H9 (cell line): ENCODE measurements at regions not wholly inside any gene's neighbourhood (a gene's known extent, or its start where the extent isn't known, plus 50 kb on each side); places are given as distances from the start of the nearest gene placed in this dataset.

Source experiments
- DNase-seq: peaks from one replicate; pipeline ENCODE4 v3.0.0-alpha.2; 2017
- H2AFZ ChIP-seq: one replicate; pipeline ENCODE4 v1.6.1; 2013; ENCODE audit warnings: mild to moderate bottlenecking, low read length, control low read depth, moderate library complexity
- H2AK5ac ChIP-seq: 2 replicates; pipeline ENCODE4 v1.6.1; 2013; ENCODE audit warnings: low read length, control low read depth, mixed read lengths; ENCODE audit not compliant: insufficient read length
- H2BK120ac ChIP-seq: one replicate; pipeline ENCODE4 v1.6.1; 2013; ENCODE audit warnings: low read depth, mild to moderate bottlenecking, low read length, control low read depth, inconsistent platforms; ENCODE audit not compliant: poor library complexity, severe bottlenecking
- H2BK12ac ChIP-seq: 2 replicates; pipeline ENCODE4 v1.6.1; 2013; ENCODE audit warnings: low read length, control low read depth, mixed read lengths, low read depth; ENCODE audit not compliant: insufficient read length
- H2BK15ac ChIP-seq: 2 replicates; pipeline ENCODE4 v1.6.1; 2013; ENCODE audit warnings: low read depth, low read length, control low read depth
- H2BK20ac ChIP-seq: one replicate; pipeline ENCODE4 v1.6.1; 2013; ENCODE audit warnings: low read depth, mild to moderate bottlenecking, low read length, control low read depth, inconsistent platforms; ENCODE audit not compliant: poor library complexity, severe bottlenecking
- H2BK5ac ChIP-seq: 2 replicates; pipeline ENCODE4 v1.6.1; 2013; ENCODE audit warnings: low read length, control low read depth, mixed read lengths; ENCODE audit not compliant: insufficient read length
- H3K14ac ChIP-seq: 2 replicates; pipeline ENCODE4 v1.6.1; 2013; ENCODE audit warnings: low read length, control low read depth; ENCODE audit not compliant: insufficient read depth
- H3K18ac ChIP-seq: 2 replicates; pipeline ENCODE4 v1.6.1; 2013; ENCODE audit warnings: low read depth, mild to moderate bottlenecking, mixed read lengths, low read length, control low read depth; ENCODE audit not compliant: insufficient read length
- H3K23ac ChIP-seq: 2 replicates; pipeline ENCODE4 v1.6.1; 2013; ENCODE audit warnings: low read length, control low read depth, mixed read lengths, low read depth; ENCODE audit not compliant: insufficient read length
- H3K23me2 ChIP-seq: 2 replicates; pipeline ENCODE4 v1.6.1; 2013; ENCODE audit warnings: low read depth, mild to moderate bottlenecking, mixed read lengths, low read length, control low read depth; ENCODE audit not compliant: insufficient read length, poor library complexity, severe bottlenecking
- H3K27ac ChIP-seq: 2 replicates; pipeline ENCODE4 v1.5.1; 2013; ENCODE audit warnings: low read length, control low read depth, mixed read lengths, low read depth; ENCODE audit not compliant: insufficient read length
- H3K27me3 ChIP-seq: 2 replicates; pipeline ENCODE4 v1.6.1; 2013; ENCODE audit warnings: low read length, control low read depth, inconsistent platforms; ENCODE audit not compliant: insufficient read depth
- H3K4ac ChIP-seq: 2 replicates; pipeline ENCODE4 v1.6.1; 2013; ENCODE audit warnings: low read depth, mild to moderate bottlenecking, control low read depth, inconsistent platforms, low read length, moderate library complexity
- H3K4me1 ChIP-seq: 2 replicates; pipeline ENCODE4 v1.6.1; 2013; ENCODE audit warnings: low read length, control low read depth, inconsistent platforms; ENCODE audit not compliant: insufficient read depth
- H3K4me2 ChIP-seq: 2 replicates; pipeline ENCODE4 v1.6.1; 2013; ENCODE audit warnings: low read length, control low read depth, mixed read lengths; ENCODE audit not compliant: insufficient read length, insufficient read depth
- H3K56ac ChIP-seq: 2 replicates; pipeline ENCODE4 v1.6.1; 2013; ENCODE audit warnings: low read depth, mild to moderate bottlenecking, mixed read lengths, low read length, control low read depth; ENCODE audit not compliant: insufficient read length
- H3K79me1 ChIP-seq: 2 replicates; pipeline ENCODE4 v1.6.1; 2013; ENCODE audit warnings: low read depth, mild to moderate bottlenecking, moderate library complexity, low read length, control low read depth, inconsistent platforms; ENCODE audit not compliant: insufficient read depth, poor library complexity, severe bottlenecking
- H3K79me2 ChIP-seq: 2 replicates; pipeline ENCODE4 v1.6.1; 2013; ENCODE audit warnings: low read length, control low read depth, inconsistent platforms; ENCODE audit not compliant: insufficient read depth
- H3K9ac ChIP-seq: 2 replicates; pipeline ENCODE4 v1.6.1; 2013; ENCODE audit warnings: low read length, control low read depth, mixed read lengths; ENCODE audit not compliant: insufficient read length; ENCODE audit errors: extremely low read depth
- H3K9me3 ChIP-seq: one replicate; pipeline ENCODE4 v1.6.1; 2013; ENCODE audit warnings: low read depth, low read length, inconsistent platforms; ENCODE audit not compliant: control insufficient read depth
- H3T11ph ChIP-seq: one replicate; pipeline ENCODE4 v1.6.1; 2013; ENCODE audit warnings: mild to moderate bottlenecking, low read length, control low read depth, inconsistent platforms
- H4K20me1 ChIP-seq: one replicate; pipeline ENCODE4 v1.6.1; 2013; ENCODE audit not compliant: control insufficient read depth, insufficient read length, insufficient read depth
- H4K5ac ChIP-seq: 2 replicates; pipeline ENCODE4 v1.6.1; 2013; ENCODE audit warnings: low read depth, mild to moderate bottlenecking, mixed read lengths, low read length, control low read depth; ENCODE audit not compliant: insufficient read length
- H4K8ac ChIP-seq: replicated peaks from 2 replicates; pipeline ENCODE4 v1.6.1; 2013; ENCODE audit warnings: low read length, control low read depth, mixed read lengths, low read depth; ENCODE audit not compliant: insufficient read length
- H4K91ac ChIP-seq: 2 replicates; pipeline ENCODE4 v1.6.1; 2013; ENCODE audit warnings: low read depth, mild to moderate bottlenecking, moderate library complexity, mixed read lengths, low read length, control low read depth; ENCODE audit not compliant: insufficient read length
- H3K27ac Mint-ChIP-seq, 3 experiments: 2 replicates in 2 of 3; 3 replicates in 1 of 3; pipeline ENCODE4 v1.8.0; 2020 to 2021; ENCODE audit warnings: mixed read lengths in 3 of 3, mild to moderate bottlenecking in 1 of 3, moderate library complexity in 1 of 3
- H3K27me3 Mint-ChIP-seq: 2 replicates; pipeline ENCODE4 v1.8.0; 2021; ENCODE audit warnings: low read depth, mild to moderate bottlenecking, moderate library complexity, mixed read lengths
- H3K36me3 Mint-ChIP-seq, 3 experiments: 2 replicates in 2 of 3; 3 replicates in 1 of 3; pipeline ENCODE4 v1.8.0; 2020 to 2021; ENCODE audit warnings: low read depth in 3 of 3, mixed read lengths in 3 of 3; ENCODE audit not compliant: insufficient read depth in 1 of 3
- H3K4me1 Mint-ChIP-seq, 2 experiments: 2 replicates each; pipeline ENCODE4 v1.8.0; 2020; ENCODE audit warnings: mixed read lengths in 2 of 2
- H3K4me3 Mint-ChIP-seq, 2 experiments: 2 replicates in 1 of 2; 3 replicates in 1 of 2; pipeline ENCODE4 v1.8.0; 2020 to 2021; ENCODE audit warnings: mild to moderate bottlenecking in 2 of 2, mixed read lengths in 2 of 2, moderate library complexity in 1 of 2
- H3K9me3 Mint-ChIP-seq, 2 experiments: 2 replicates in 1 of 2; 3 replicates in 1 of 2; pipeline ENCODE4 v1.8.0; 2020; ENCODE audit warnings: mild to moderate bottlenecking in 2 of 2, mixed read lengths in 2 of 2, moderate library complexity in 1 of 2
- WGBS: extraction: QIAGEN DNeasy Blood & Tissue Kit; methylation state at CpG from one replicate; pipeline ENCODE4 v1.1.7; 2013; ENCODE audit warnings: missing lambda C conversion rate, low lambda C conversion rate, mixed read lengths; ENCODE audit not compliant: insufficient read length; ENCODE audit errors: extremely low coverage; 5-methylcytosine and 5-hydroxymethylcytosine counted together
- TF ChIP-seq, protein P1 (sequence below): fragments of 200-600 bp; sonication (generic); conservative IDR thresholded peaks from 3 replicates; pipeline ENCODE4 v1.8.0; 2021; ENCODE audit warnings: antibody characterized with exemption, mild to moderate bottlenecking

DNA sequence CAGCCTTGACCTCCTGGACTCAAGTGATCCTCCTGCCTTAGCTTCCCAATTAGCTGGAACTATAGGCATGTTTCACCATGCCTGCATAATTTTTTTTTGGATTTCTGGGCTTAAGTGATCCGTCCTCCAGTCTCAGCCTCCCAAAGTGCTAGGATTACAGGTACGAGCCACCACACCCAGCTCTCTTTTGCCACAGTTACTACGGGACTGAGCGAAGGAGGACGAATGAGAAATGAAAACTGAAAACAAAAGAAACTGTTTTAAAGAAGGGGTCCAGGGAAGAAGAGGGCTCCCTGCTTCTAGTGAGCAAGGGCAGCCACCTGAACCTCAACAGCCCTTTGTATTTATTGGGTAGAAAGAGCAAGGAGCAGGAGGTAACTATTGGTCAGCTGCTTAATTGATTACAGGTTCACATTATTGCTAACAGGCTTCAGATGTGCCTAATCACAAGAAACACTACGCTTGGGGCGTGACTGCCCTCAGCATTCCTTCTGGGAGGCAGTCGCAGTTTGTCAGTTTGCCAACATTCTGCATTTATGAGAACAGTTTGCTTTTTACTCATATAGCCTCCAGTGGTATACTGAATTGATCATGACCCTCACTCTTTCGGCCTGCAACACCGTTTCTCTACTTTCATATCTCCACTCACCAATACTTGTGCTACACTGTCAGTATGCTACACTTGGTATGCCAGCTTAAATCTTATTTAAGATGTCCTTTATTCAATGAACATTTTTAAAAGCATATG is 676.8 kb downstream of the DNAJB9 start:
- H2BK15ac ChIP-seq = no peak overlapping the region
- DNase-seq = no peak
- no peaks in the 10 kb centered on the region for H3K79me1 ChIP-seq
- H3K4me2 ChIP-seq = no peak overlapping the region
- H3K23ac ChIP-seq = no peak overlapping the region
- H3K4ac ChIP-seq = no peak overlapping the region
- H3K9ac ChIP-seq = no peak overlapping the region
- no peaks in the 10 kb centered on the region for H3K9me3 ChIP-seq
- no peaks in the 10 kb centered on the region for H3K23me2 ChIP-seq
- no peak overlapping the region for H3K56ac ChIP-seq
- no peak overlapping the region for H3K18ac ChIP-seq
- Mint-ChIP-seq H3K36me3 (peaks cover 0 to 4% (median 2%) of the 10 kb centered on the region in 3 experiments; a peak in 4 of 7 replicates), H3K4me1 (peaks cover 2% of the 10 kb centered on the region in 2 experiments; a peak in 2 of 4 replicates), H3K4me3 (no peak overlapping the region), H3K27ac (peak overlapping the region; percentile 32 to 87 (median 65); a peak in 3 of 7 replicates), H3K9me3 (peaks cover 3 to 4% of the 10 kb centered on the region in 2 experiments; a peak in 3 of 5 replicates), H3K27me3 (no peaks in the 10 kb centered on the region)
- no peak overlapping the region for H3K27ac ChIP-seq
- H3K79me2 ChIP-seq = no peaks in the 10 kb centered on the region
- H3K4me1 ChIP-seq = no peaks in the 10 kb centered on the region; the same call in 1 of the 2 replicates
- no peak overlapping the region for H2BK12ac ChIP-seq
- no peak overlapping the region for H4K8ac ChIP-seq
- no peak overlapping the region for H2AFZ ChIP-seq
- TF ChIP-seq, protein P1, sequence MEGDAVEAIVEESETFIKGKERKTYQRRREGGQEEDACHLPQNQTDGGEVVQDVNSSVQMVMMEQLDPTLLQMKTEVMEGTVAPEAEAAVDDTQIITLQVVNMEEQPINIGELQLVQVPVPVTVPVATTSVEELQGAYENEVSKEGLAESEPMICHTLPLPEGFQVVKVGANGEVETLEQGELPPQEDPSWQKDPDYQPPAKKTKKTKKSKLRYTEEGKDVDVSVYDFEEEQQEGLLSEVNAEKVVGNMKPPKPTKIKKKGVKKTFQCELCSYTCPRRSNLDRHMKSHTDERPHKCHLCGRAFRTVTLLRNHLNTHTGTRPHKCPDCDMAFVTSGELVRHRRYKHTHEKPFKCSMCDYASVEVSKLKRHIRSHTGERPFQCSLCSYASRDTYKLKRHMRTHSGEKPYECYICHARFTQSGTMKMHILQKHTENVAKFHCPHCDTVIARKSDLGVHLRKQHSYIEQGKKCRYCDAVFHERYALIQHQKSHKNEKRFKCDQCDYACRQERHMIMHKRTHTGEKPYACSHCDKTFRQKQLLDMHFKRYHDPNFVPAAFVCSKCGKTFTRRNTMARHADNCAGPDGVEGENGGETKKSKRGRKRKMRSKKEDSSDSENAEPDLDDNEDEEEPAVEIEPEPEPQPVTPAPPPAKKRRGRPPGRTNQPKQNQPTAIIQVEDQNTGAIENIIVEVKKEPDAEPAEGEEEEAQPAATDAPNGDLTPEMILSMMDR = no peak
- no peak overlapping the region for H2BK20ac ChIP-seq
- H3T11ph ChIP-seq = no peak overlapping the region
- no peak overlapping the region for H2AK5ac ChIP-seq
- H4K20me1 ChIP-seq = no peaks in the 10 kb centered on the region
- no peak overlapping the region for H2BK5ac ChIP-seq
- no peak overlapping the region for H2BK120ac ChIP-seq
- no peak overlapping the region for H3K14ac ChIP-seq
- H4K91ac ChIP-seq = no peak overlapping the region
- no CpG with 5 or more reads among the region's 10 CpGs for WGBS
- H4K5ac ChIP-seq = no peak overlapping the region
- no peaks in the 10 kb centered on the region for H3K27me3 ChIP-seq
